ENCODE measurements at regions not wholly inside any gene's neighbourhood (a gene's known extent, or its start where the extent isn't known, plus 50 kb on each side); places are given as distances from the start of the nearest gene placed in this dataset.

DNA sequence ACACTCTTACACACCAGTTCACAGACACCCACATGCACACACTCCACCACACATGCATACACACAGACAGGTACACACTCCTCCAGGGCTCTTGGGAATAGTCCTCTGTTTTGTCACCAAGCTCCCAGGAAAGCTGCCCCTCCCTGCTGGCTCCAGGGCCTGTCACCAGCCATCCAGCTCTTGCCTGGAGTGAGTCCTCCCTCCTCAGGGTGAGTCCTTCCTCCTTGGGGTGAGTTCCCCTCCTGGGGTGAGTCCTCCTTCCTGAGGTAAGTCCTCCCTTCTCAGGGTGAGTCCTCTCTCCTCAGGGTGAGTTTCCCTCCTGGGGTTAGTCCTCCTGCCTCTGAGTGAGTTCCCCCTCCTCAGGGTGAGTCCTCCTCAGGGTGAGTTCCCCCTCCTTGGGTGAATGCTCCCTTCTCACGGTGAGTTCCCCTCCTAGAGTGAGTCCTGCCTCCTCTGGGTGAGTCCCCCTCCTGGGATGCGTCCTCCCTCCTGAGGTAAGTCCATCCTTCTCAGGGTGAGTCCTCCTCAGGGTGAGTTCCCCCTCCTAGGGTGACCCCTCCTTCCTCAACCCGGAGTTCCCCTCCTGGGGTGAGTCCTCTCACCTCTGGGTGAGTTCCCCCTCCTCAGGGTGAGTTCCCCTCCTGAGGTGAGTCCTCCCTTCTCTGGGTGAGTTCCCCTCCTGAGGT, 100.6 kb upstream of the FGF3 start:
- Histone ChIP-seq H4K20me1 (ENCODE audit: insufficient read depth, low read length) (0 out of 2 replicates have a peak, but pooled peaks cover 11% of the 10 kb centered on the region), H3K27ac (ENCODE audit: extremely low read length, insufficient read depth, low read length) (no peak overlapping the region), H3K36me3 (replicated peaks in 1 of 2; ENCODE audit: control insufficient read depth in 1 of 2, insufficient read depth in 2 of 2, low read length in 2 of 2) (no peaks in the 10 kb centered on the region), H3K79me2 (ENCODE audit: insufficient read depth, low read length) (no peaks in the 10 kb centered on the region), H3K4me2 (ENCODE audit: low read depth, low read length) (no peak overlapping the region), H3K9ac (ENCODE audit: insufficient read depth, low read depth, low read length) (no peak overlapping the region), H2AFZ (ENCODE audit: low read length) (no peak overlapping the region), H3K27me3 (ENCODE audit: control insufficient read depth in 1 of 2, insufficient read depth in 2 of 2, low read length in 2 of 2) (peaks cover 7 to 35% of the 10 kb centered on the region in 2 experiments; a peak in 4 of 5 replicates), H3K4me3 (replicated peaks in 1 of 3; ENCODE audit: insufficient read depth in 1 of 3, low read depth in 2 of 3, low read length in 3 of 3) (no peak overlapping the region), H3K4me1 (ENCODE audit: insufficient read depth, low read length) (no peaks in the 10 kb centered on the region), H3K9me3 (ENCODE audit: low read length) (no peaks in the 10 kb centered on the region)
- ChIA-PET POLR2A (no interaction called here), CTCF (ENCODE audit: low intra/inter-chr PET ratio, low total read pairs) (interaction anchor here (0.6 to 2.2 kb wide), 3 partner anchors 271 to 721 kb away, joined by 3 to 22 read pairs (median 15); no protein-coding TSS in a partner anchor)
- no TSS peak for BruUV-seq (replicated peaks)
- intact Hi-C loops (cut with micrococcal nuclease; ENCODE audit: unreplicated experiment) = no loop called here
- no peak for TF ChIP-seq ZNF879 (CRISPR knock-in tag; IDR thresholded peaks at IDR 0.05)
- no peak for TF ChIP-seq ZNF740 (CRISPR knock-in tag; IDR thresholded peaks at IDR 0.05)
- TF ChIP-seq ZNF263 (CRISPR knock-in tag; IDR thresholded peaks at IDR 0.05) = peak; percentile 87
- in situ Hi-C loops (cut with HindIII; ENCODE audit: extremely low pct_ligation_motif_present, low pct_unique_long_range_greater_than_20kb) = no loop called here
- no peak for FAIRE-seq
- 0% methylated on average over 3 of the region's 3 CpGs for WGBS (ENCODE audit: low lambda C conversion rate)
- ATAC-seq = no peak
- no peak for DNase-seq (ENCODE audit: low spot score)

DNA sequence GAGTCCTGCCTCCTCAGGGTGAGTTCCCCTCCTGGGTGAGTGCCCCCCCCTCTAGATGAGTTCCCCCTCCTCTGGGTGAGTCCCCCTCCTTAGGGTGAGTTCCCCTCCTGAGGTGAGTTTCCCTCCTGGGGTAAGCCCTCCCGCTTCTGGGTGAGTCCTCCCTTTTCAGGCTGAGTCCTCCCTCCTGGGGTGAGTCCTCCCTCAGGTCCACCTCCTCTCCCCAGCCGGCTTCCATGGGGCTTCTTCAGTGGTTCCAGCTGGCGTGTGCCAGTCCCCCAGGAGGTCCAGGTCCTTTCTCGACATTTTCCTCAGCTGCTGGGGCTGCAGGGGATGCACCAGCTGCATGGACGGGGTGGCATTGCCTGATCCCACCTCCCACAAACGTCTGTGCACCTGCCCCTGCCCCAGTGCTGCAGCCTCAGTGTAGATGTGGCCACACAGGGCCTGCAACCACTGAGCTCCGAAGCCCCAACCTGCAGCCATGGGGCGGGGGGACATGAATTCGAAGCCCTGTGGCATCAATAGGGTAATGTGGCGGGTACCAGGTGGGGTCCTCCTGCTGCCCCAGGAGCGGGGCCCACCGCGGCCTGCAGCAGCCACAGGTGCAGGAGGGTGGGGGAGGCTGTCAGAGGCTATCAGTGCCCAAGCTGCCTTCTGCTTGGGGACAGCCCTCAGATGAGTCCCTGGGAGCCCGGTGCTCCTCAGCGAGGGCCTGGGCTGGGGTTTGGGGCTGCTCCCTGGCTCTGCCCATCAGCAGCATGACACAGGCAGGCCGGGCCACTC, 101.3 kb upstream of the FGF3 start:
- in situ Hi-C loops (cut with HindIII; ENCODE audit: extremely low pct_ligation_motif_present, low pct_unique_long_range_greater_than_20kb) = no loop called here
- Histone ChIP-seq H3K79me2 (ENCODE audit: insufficient read depth, low read length) (no peaks in the 10 kb centered on the region), H3K4me3 (replicated peaks in 1 of 3; ENCODE audit: insufficient read depth in 1 of 3, low read depth in 2 of 3, low read length in 3 of 3) (no peak overlapping the region), H3K36me3 (replicated peaks in 1 of 2; ENCODE audit: control insufficient read depth in 1 of 2, insufficient read depth in 2 of 2, low read length in 2 of 2) (no peaks in the 10 kb centered on the region), H3K27ac (ENCODE audit: extremely low read length, insufficient read depth, low read length) (no peak overlapping the region), H3K4me2 (ENCODE audit: low read depth, low read length) (no peak overlapping the region), H4K20me1 (ENCODE audit: insufficient read depth, low read length) (0 out of 2 replicates have a peak, but pooled peaks cover 8% of the 10 kb centered on the region), H3K27me3 (ENCODE audit: control insufficient read depth in 1 of 2, insufficient read depth in 2 of 2, low read length in 2 of 2) (peaks cover 7 to 39% of the 10 kb centered on the region in 2 experiments; a peak in 4 of 5 replicates), H3K4me1 (ENCODE audit: insufficient read depth, low read length) (no peaks in the 10 kb centered on the region), H3K9me3 (ENCODE audit: low read length) (no peaks in the 10 kb centered on the region), H3K9ac (ENCODE audit: insufficient read depth, low read depth, low read length) (no peak overlapping the region), H2AFZ (ENCODE audit: low read length) (no peak overlapping the region)
- no peak for TF ChIP-seq SALL1 (CRISPR knock-in tag; IDR thresholded peaks at IDR 0.05)
- TF ChIP-seq GPBP1L1 (CRISPR knock-in tag; IDR thresholded peaks at IDR 0.05) = no peak
- TF ChIP-seq ZNF263 (CRISPR knock-in tag; IDR thresholded peaks at IDR 0.05) = peak; percentile 92
- TF ChIP-seq THAP11 (CRISPR knock-in tag; IDR thresholded peaks at IDR 0.05) = no peak
- no peak for ATAC-seq
- WGBS (ENCODE audit: low lambda C conversion rate) = 0% methylated on average over 2 of the region's 16 CpGs
- intact Hi-C loops (cut with micrococcal nuclease; ENCODE audit: unreplicated experiment) = no loop called here
- CTCF ChIA-PET (ENCODE audit: low intra/inter-chr PET ratio, low total read pairs) = no interaction called here
- no TSS peak for BruUV-seq (replicated peaks)
- no peak for FAIRE-seq
- POLR2A ChIA-PET = no interaction called here
- DNase-seq (ENCODE audit: low spot score) = no peak

Measured in HepG2 (cell line).